ACHN (cell line): ENCODE measurements at regions not wholly inside any gene's neighbourhood (a gene's known extent, or its start where the extent isn't known, plus 50 kb on each side); places are given as distances from the start of the nearest gene placed in this dataset.

Source experiments
- DNase-seq: peaks from one replicate; pipeline ENCODE4 v3.0.0-alpha.2; 2015
- in situ Hi-C: cut with HindIII; loops from 2 replicates; pipeline ENCODE4 v1.10.0; 2017; ENCODE audit warnings: low sequenced_read_pairs, low pct_ligation_motif_present, low pct_unique_long_range_greater_than_20kb

GRCh38 chr9:1668441-1668840 lies 346.7 kb upstream of the SMARCA2 start:
- DNase-seq, result no peak
- in situ Hi-C loops, result no loop called here

GRCh38 chr9:1673300-1673699 lies 341.8 kb upstream of the SMARCA2 start:
- in situ Hi-C loops, result no loop called here
- no peak for DNase-seq

- in situ Hi-C loops, result no loop called here
- no peak for DNase-seq
These were observed 338.4 kb upstream of the SMARCA2 start for GRCh38 chr9:1676771-1677170.

GRCh38 chr9:1683951-1684350 lies 331.2 kb upstream of the SMARCA2 start:
- no peak for DNase-seq
- in situ Hi-C loops, result no loop called here

GRCh38 chr9:1698991-1699390 lies 316.2 kb upstream of the SMARCA2 start:
- no peak for DNase-seq
- in situ Hi-C loops, result no loop called here

- in situ Hi-C loops, result no loop called here
- no peak for DNase-seq
These were observed 314.0 kb upstream of the SMARCA2 start for GRCh38 chr9:1701113-1701512.

GRCh38 chr9:1702701-1703100 lies 312.4 kb upstream of the SMARCA2 start:
- in situ Hi-C loops, result no loop called here
- DNase-seq, result no peak

- in situ Hi-C loops, result no loop called here
- DNase-seq, result no peak
These were observed 307.9 kb upstream of the SMARCA2 start for GRCh38 chr9:1707291-1707690.

GRCh38 chr9:1708219-1708618 lies 306.9 kb upstream of the SMARCA2 start:
- in situ Hi-C loops, result no loop called here
- DNase-seq, result no peak

- in situ Hi-C loops, result no loop called here
- peak; percentile 16 for DNase-seq
These were observed 305.8 kb upstream of the SMARCA2 start for GRCh38 chr9:1709347-1709746.

GRCh38 chr9:1712861-1713450 lies 302.2 kb upstream of the SMARCA2 start:
- DNase-seq, result no peak
- in situ Hi-C loops, result no loop called here

- no peak for DNase-seq
- in situ Hi-C loops, result no loop called here
These were observed 301.3 kb upstream of the SMARCA2 start for GRCh38 chr9:1713841-1714240.

- in situ Hi-C loops, result no loop called here
- DNase-seq, result no peak
These were observed 297.3 kb upstream of the SMARCA2 start for GRCh38 chr9:1717882-1718281.

- in situ Hi-C loops, result no loop called here
These were observed 296.3 kb upstream of the SMARCA2 start for GRCh38 chr9:1718836-1719235.

GRCh38 chr9:1721196-1721595 lies 294.0 kb upstream of the SMARCA2 start:
- DNase-seq, result no peak
- in situ Hi-C loops, result no loop called here

More at GRCh38 chr9:1718836-1719235, 296.3 kb upstream of the SMARCA2 start:
- DNase-seq, result no peak

GRCh38 chr9:1722404-1722803 lies 292.7 kb upstream of the SMARCA2 start:
- DNase-seq, result peak; percentile 4
- in situ Hi-C loops, result no loop called here

GRCh38 chr9:1723522-1724015 lies 291.6 kb upstream of the SMARCA2 start:
- DNase-seq, result no peak
- in situ Hi-C loops, result no loop called here

GRCh38 chr9:1726993-1727759 lies 288.0 kb upstream of the SMARCA2 start:
- in situ Hi-C loops, result no loop called here
- no peak for DNase-seq

GRCh38 chr9:1729631-1730030 lies 285.5 kb upstream of the SMARCA2 start:
- in situ Hi-C loops, result no loop called here
- no peak for DNase-seq

GRCh38 chr9:1732670-1733069 lies 282.5 kb upstream of the SMARCA2 start:
- DNase-seq, result no peak
- in situ Hi-C loops, result no loop called here
